Mucosa of descending colon (tissue), 3 donors: ENCODE measurements at regions not wholly inside any gene's neighbourhood (a gene's known extent, or its start where the extent isn't known, plus 50 kb on each side); places are given as distances from the start of the nearest gene placed in this dataset.

Source experiments
- ATAC-seq: fragments of 200-7000 bp; cut with Tn5 transposase; one replicate; pipeline ENCODE4 v1.9.1; 2020; ENCODE audit warnings: mild to moderate bottlenecking, moderate library complexity
- DNase-seq, 3 donors: peaks; one replicate each; pipeline ENCODE4 v3.0.0-alpha.2; 2020
- H3K36me3 ChIP-seq: fragments of 200-600 bp; one replicate; pipeline ENCODE4 v1.8.0; 2021; ENCODE audit warnings: low read depth, mild to moderate bottlenecking
- H3K4me1 ChIP-seq: fragments of 200-600 bp; one replicate; pipeline ENCODE4 v1.8.0; 2021; ENCODE audit warnings: low read depth, mild to moderate bottlenecking
- H3K4me3 ChIP-seq: fragments of 200-600 bp; one replicate; pipeline ENCODE4 v1.8.0; 2021; ENCODE audit warnings: mild to moderate bottlenecking
- H3K9me3 ChIP-seq: fragments of 200-600 bp; one replicate; pipeline ENCODE4 v1.8.0; 2021; ENCODE audit warnings: mild to moderate bottlenecking
- intact Hi-C, 2 donors: fragments of 100-400 bp; cut with DNase I in 1 of 2; cut with micrococcal nuclease in 1 of 2; formaldehyde crosslinking; loops; one replicate each; pipeline versions ENCODE4 v1.11.0 to v1.11.1; 2022; cut with DNase I, micrococcal nuclease
- TF ChIP-seq, protein P1 (sequence below): fragments of 200-600 bp; IDR thresholded peaks from one replicate; pipeline ENCODE4 v1.8.0; 2022; ENCODE audit warnings: antibody characterized with exemption, mild to moderate bottlenecking
- donor health status: DM: no; HTN: no; CAD: no; lungs with moderate emphysema.
- donor health status: DM: no; HTN: no; CAD: no.
- donor health status: DM: no; HTN: yes; CAD: no.

DNA sequence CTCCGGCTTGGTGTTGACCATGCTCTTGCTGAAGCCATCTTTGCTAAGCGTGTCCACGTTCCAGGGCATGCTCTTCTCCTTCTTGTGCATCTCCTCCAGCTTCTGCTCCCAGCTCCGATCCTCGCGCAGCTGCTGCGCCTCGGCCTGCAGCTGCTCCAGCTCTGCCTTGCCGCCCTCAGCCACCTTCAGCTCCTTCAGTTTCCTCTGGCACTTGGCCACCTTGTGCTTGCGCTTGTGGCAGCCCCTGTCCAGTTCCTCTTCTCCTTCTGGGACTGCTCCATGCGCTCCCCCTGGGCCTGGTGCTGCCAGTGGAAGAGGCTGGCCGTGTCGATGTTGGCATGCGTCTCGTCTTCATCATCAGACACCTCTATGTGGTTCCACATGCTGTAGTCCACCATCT, 128.3 kb upstream of the CLINT1 start:
- no peak overlapping the region for H3K4me3 ChIP-seq
- intact Hi-C loops = no loop called here
- ATAC-seq (no peak), DNase-seq (no peak)
- H3K36me3 ChIP-seq = no peaks in the 10 kb centered on the region
- no peaks in the 10 kb centered on the region for H3K4me1 ChIP-seq
- H3K9me3 ChIP-seq = no peaks in the 10 kb centered on the region
- TF ChIP-seq, protein P1, sequence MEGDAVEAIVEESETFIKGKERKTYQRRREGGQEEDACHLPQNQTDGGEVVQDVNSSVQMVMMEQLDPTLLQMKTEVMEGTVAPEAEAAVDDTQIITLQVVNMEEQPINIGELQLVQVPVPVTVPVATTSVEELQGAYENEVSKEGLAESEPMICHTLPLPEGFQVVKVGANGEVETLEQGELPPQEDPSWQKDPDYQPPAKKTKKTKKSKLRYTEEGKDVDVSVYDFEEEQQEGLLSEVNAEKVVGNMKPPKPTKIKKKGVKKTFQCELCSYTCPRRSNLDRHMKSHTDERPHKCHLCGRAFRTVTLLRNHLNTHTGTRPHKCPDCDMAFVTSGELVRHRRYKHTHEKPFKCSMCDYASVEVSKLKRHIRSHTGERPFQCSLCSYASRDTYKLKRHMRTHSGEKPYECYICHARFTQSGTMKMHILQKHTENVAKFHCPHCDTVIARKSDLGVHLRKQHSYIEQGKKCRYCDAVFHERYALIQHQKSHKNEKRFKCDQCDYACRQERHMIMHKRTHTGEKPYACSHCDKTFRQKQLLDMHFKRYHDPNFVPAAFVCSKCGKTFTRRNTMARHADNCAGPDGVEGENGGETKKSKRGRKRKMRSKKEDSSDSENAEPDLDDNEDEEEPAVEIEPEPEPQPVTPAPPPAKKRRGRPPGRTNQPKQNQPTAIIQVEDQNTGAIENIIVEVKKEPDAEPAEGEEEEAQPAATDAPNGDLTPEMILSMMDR = no peak

DNA sequence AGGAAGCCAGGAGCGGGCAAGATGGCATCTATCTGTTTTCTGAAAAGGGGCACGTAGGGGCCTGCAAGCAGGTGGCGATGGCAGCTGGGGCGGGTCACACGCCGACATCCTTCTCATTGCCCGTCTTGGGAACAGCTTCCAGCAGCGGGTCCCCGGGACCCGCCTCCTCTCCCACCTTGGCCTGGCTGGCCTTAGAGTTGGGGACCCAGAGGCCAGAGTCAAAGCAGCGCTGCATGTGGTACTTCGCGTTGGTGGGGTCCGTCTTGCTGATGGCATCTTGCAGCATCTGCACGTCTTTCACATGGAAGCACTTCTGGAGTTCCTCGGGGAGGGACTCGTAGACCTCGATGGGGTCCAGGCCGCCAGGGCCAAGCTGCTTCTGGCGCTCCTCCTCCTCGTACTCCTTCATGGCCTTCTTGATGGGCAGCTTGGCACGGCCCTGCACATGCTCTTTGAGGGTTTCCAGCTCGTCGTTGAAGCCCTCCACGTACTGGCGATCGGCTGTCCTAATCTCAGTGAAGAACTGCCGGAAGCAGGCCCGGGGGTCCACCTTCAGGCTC, 127.6 kb upstream of the CLINT1 start:
- Histone ChIP-seq H3K4me1 (no peaks in the 10 kb centered on the region), H3K36me3 (no peaks in the 10 kb centered on the region), H3K9me3 (no peaks in the 10 kb centered on the region), H3K4me3 (no peak overlapping the region)
- ATAC-seq (no peak), DNase-seq (no peak)
- TF ChIP-seq, protein P1 = no peak
- intact Hi-C loops = no loop called here

DNA sequence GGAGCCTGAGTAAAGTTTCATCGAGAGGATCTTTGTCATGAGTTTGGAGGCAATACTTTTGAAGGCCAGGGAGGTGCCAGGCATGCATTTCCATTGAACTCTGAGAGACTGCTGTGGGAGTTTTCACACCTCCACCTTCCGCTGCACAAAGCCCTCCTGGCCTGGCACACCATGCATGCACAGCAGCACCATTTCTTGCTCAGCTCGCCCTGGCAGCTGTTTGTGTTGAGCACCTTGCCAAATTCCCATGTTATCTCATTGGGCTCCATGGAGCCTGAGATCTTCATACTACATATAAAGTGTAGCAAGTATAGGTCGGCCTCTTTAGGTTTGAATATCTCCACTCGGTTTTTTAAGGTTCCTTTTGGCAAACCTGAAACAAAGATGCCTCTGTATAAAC, 125.7 kb upstream of the CLINT1 start:
- ATAC-seq (no peak), DNase-seq (no peak)
- H3K4me3 ChIP-seq = no peak overlapping the region
- H3K4me1 ChIP-seq = no peaks in the 10 kb centered on the region
- intact Hi-C loops = no loop called here
- no peaks in the 10 kb centered on the region for H3K36me3 ChIP-seq
- TF ChIP-seq, protein P1 = no peak
- H3K9me3 ChIP-seq = no peaks in the 10 kb centered on the region

DNA sequence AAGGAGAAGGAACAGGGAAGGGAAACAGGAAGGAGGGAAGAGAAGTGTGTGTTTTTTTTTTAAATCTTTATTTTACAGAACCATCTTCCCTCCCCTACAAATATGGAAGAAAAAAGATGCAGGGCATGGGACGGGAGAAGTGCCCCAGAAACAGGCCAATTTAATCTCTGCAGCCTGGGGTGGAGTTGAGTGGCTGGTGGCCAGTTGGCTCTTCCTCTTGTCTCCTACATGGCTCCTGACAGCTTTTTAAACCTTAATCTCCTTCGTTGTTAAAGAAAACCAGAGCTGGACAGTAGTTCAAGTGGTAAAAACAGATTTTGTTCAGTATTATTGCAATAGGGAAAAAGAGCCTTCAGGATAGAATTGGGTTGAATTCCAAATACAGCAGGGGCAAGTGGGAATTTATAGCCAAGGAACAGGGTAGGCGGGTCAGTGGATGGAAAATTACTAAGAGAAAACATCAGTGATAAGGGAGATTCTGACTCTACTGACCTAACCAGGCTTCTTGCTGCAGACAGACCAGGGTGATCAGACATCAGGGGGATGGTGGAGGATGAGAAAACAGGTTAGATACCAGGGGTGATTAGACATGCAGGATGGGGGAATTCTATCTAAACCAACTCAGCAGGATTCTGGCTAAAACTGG, 125.1 kb upstream of the CLINT1 start:
- no peak for DNase-seq
- Histone ChIP-seq H3K36me3 (no peaks in the 10 kb centered on the region), H3K9me3 (no peaks in the 10 kb centered on the region), H3K4me3 (no peak overlapping the region), H3K4me1 (no peaks in the 10 kb centered on the region)
- intact Hi-C loops = no loop called here
- no peak for ATAC-seq
- TF ChIP-seq, protein P1 = no peak

DNA sequence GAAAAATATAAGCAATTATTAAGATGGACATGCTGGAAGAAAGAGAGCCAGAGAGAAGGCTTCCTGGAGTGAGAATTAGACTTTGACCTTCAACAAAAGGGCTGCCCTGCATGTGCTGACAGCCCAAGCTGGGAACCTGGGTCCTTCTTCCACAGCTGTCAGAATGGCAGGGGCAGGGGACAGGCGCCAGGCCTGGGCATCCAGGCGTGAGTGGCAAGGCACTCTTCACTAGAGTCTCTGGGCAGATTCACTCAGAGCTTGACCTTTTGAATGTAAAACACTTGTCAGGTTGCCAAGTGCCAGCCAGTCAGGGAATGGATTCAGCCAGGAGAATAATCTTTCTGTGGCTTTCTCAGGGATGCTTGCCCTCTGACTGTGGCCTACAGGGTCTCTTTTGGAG, 119.1 kb upstream of the CLINT1 start:
- intact Hi-C loops = no loop called here
- ATAC-seq = peak; percentile 37
- no peaks in the 10 kb centered on the region for H3K9me3 ChIP-seq
- no peak for DNase-seq
- TF ChIP-seq, protein P1 = no peak
- H3K4me3 ChIP-seq = no peak overlapping the region
- H3K4me1 ChIP-seq = no peaks in the 10 kb centered on the region
- H3K36me3 ChIP-seq = no peaks in the 10 kb centered on the region
